CMK (cell line): ENCODE measurements at regions not wholly inside any gene's neighbourhood (a gene's known extent, or its start where the extent isn't known, plus 50 kb on each side); places are given as distances from the start of the nearest gene placed in this dataset.

Source experiments
- DNase-seq: peaks from one replicate; pipeline ENCODE4 v3.0.0-alpha.2; 2010; ENCODE audit warnings: low read depth

GRCh38 chr11:122062763-122063162 is 53.3 kb downstream of the BLID start:
- DNase-seq = no peak

- DNase-seq = no peak
Measured at GRCh38 chr11:122059565-122059964, 56.5 kb downstream of the BLID start.

- DNase-seq = no peak
Measured at GRCh38 chr11:122050021-122050690, 65.9 kb downstream of the BLID start.

GRCh38 chr11:122048401-122048800 is 67.6 kb downstream of the BLID start:
- no peak for DNase-seq

GRCh38 chr11:122046846-122047245 is 69.2 kb downstream of the BLID start:
- DNase-seq = no peak

- no peak for DNase-seq
Measured at GRCh38 chr11:122046438-122046837, 69.6 kb downstream of the BLID start.

- DNase-seq = peak; percentile 5
Measured at GRCh38 chr11:122045181-122045586, 70.8 kb downstream of the BLID start.

GRCh38 chr11:122044086-122044485 is 71.9 kb downstream of the BLID start:
- no peak for DNase-seq

GRCh38 chr11:122042981-122043380 is 73.0 kb downstream of the BLID start:
- no peak for DNase-seq

GRCh38 chr11:122040464-122040863 is 75.6 kb downstream of the BLID start:
- DNase-seq = no peak

GRCh38 chr11:122038543-122038942 is 77.5 kb downstream of the BLID start:
- DNase-seq = no peak

- no peak for DNase-seq
Measured at GRCh38 chr11:122037911-122038310, 78.1 kb downstream of the BLID start.

GRCh38 chr11:122036493-122036892 is 79.5 kb downstream of the BLID start:
- no peak for DNase-seq

- DNase-seq = no peak
Measured at GRCh38 chr11:122036018-122036417, 80.0 kb downstream of the BLID start.

GRCh38 chr11:122033631-122034030 is 82.4 kb downstream of the BLID start:
- DNase-seq = no peak

- no peak for DNase-seq
Measured at GRCh38 chr11:122033193-122033592, 82.8 kb downstream of the BLID start.

- no peak for DNase-seq
Measured at GRCh38 chr11:122032317-122032716, 83.7 kb downstream of the BLID start.

GRCh38 chr11:122031813-122032212 is 84.2 kb downstream of the BLID start:
- no peak for DNase-seq

- DNase-seq = no peak
Measured at GRCh38 chr11:122030286-122030685, 85.7 kb downstream of the BLID start.

GRCh38 chr11:122028545-122028944 is 87.5 kb downstream of the BLID start:
- DNase-seq = no peak

- no peak for DNase-seq
Measured at GRCh38 chr11:122028036-122028435, 88.0 kb downstream of the BLID start.

- DNase-seq = no peak
Measured at GRCh38 chr11:122025757-122026156, 90.3 kb downstream of the BLID start.

- no peak for DNase-seq
Measured at GRCh38 chr11:122024278-122024677, 91.7 kb downstream of the BLID start.

- DNase-seq = no peak
Measured at GRCh38 chr11:122023614-122024250, 92.3 kb downstream of the BLID start.
